K562 (cell line): ENCODE measurements at regions not wholly inside any gene's neighbourhood (a gene's known extent, or its start where the extent isn't known, plus 50 kb on each side); places are given as distances from the start of the nearest gene placed in this dataset.

ENCODE experiments used
- ATAC-seq: fragments of 200-7000 bp; cut with Tn5 transposase; 3 replicates; pipeline ENCODE4 v1.9.1; 2020; ENCODE audit warnings: moderate library complexity
- BruUV-seq: library from RNA; stranded (reverse); fragments of 400-500 nt; replicated peaks from 2 replicates; lab custom pipeline; 2021; lab: Mats Ljungman, UMichigan
- CTCF ChIA-PET: fragments of 300-600 bp; formaldehyde crosslinking; extraction: SDS; loops from one replicate; lab custom pipeline; 2021; ENCODE audit warnings: low intra/inter-chr PET ratio; lab: Yijun Ruan, JAX
- POLR2A ChIA-PET: fragments of 300-600, 350-650 bp; sonication (Branson Sonifier 250); formaldehyde crosslinking; extraction: SDS; loops from one replicate; lab custom pipeline; 2021; ENCODE audit warnings: antibody characterized with exemption, inconsistent platforms; lab: Yijun Ruan, JAX
- DNase-seq, 4 experiments: peaks; one replicate each; pipeline versions ENCODE4 v3.0.0 to v3.0.0-alpha.2; 2011 to 2018; ENCODE audit warnings: low spot score in 3 of 4, mixed read lengths in 3 of 4; ENCODE audit errors: extremely low read depth in 1 of 4
- FAIRE-seq: peaks from 2 replicates; lab custom pipeline; 2011; peaks lifted over from hg19 to GRCh38; lab: Jason Lieb, UNC
- H2AFZ ChIP-seq: 2 replicates; pipeline ENCODE4 v1.6.0; 2011; ENCODE audit warnings: low read depth, low read length, control low read depth, inconsistent platforms
- H3K27ac ChIP-seq: fragments of 200-600 bp; 3 replicates; pipeline ENCODE4 v1.8.0; 2011; ENCODE audit warnings: low read depth, mild to moderate bottlenecking, control low read depth, inconsistent platforms, low read length, moderate library complexity, mixed read lengths; ENCODE audit errors: extremely low read depth
- H3K27me3 ChIP-seq, 2 experiments: fragments of 300-600 bp in 1 of 2; 2 replicates in 1 of 2; 3 replicates in 1 of 2; pipeline versions ENCODE4 v1.6.0 to v1.8.0; 2011; ENCODE audit warnings: inconsistent platforms in 2 of 2, low read length in 2 of 2, mild to moderate bottlenecking in 1 of 2, mixed read lengths in 1 of 2, moderate library complexity in 1 of 2; ENCODE audit not compliant: control insufficient read depth in 2 of 2, insufficient read depth in 2 of 2
- H3K36me3 ChIP-seq: fragments of 300-600 bp; 3 replicates; pipeline ENCODE4 v1.8.0; 2011; ENCODE audit warnings: mild to moderate bottlenecking, low read length, inconsistent platforms; ENCODE audit not compliant: control insufficient read depth, insufficient read depth
- H3K4me1 ChIP-seq, 2 experiments: fragments of 200-600 bp in 1 of 2; replicated peaks in 1 of 2; 2 replicates in 1 of 2; 3 replicates in 1 of 2; pipeline versions ENCODE4 v1.5.1 to v1.8.0; 2011; ENCODE audit warnings: inconsistent platforms in 2 of 2, low read length in 2 of 2, mild to moderate bottlenecking in 1 of 2, mixed read lengths in 1 of 2, moderate library complexity in 1 of 2; ENCODE audit not compliant: control insufficient read depth in 2 of 2, insufficient read depth in 2 of 2
- H3K4me2 ChIP-seq: 2 replicates; pipeline ENCODE4 v1.6.1; 2011; ENCODE audit warnings: low read length, control low read depth, inconsistent platforms, mixed read lengths; ENCODE audit not compliant: insufficient read depth
- H3K4me3 ChIP-seq: fragments of 200-600 bp; sonication (generic), shearing (Covaris generic); 2 replicates; pipeline ENCODE4 v1.5.1; 2016; ENCODE audit warnings: control low read depth, inconsistent platforms
- H3K79me2 ChIP-seq: fragments of 200-600 bp; 3 replicates; pipeline ENCODE4 v1.8.0; 2011; ENCODE audit warnings: low read length, inconsistent platforms; ENCODE audit not compliant: control insufficient read depth, insufficient read depth
- H3K9ac ChIP-seq, 2 experiments: 2 replicates each; pipeline versions ENCODE4 v1.6.0 to v1.6.1; 2011; ENCODE audit warnings: low read depth in 2 of 2, low read length in 2 of 2, control low read depth in 1 of 2, inconsistent platforms in 1 of 2, mild to moderate bottlenecking in 1 of 2, mixed read lengths in 1 of 2; ENCODE audit not compliant: insufficient read depth in 1 of 2
- H3K9me1 ChIP-seq: one replicate; pipeline ENCODE4 v1.6.0; 2011; ENCODE audit warnings: inconsistent platforms, mild to moderate bottlenecking, low read length, moderate library complexity; ENCODE audit not compliant: control insufficient read depth, insufficient read depth
- H3K9me3 ChIP-seq: replicated peaks from 2 replicates; pipeline ENCODE4 v1.5.1; 2011; ENCODE audit warnings: low read depth, low read length, inconsistent platforms; ENCODE audit not compliant: control insufficient read depth, insufficient read depth
- H4K20me1 ChIP-seq: replicated peaks from 2 replicates; pipeline ENCODE4 v1.6.1; 2011; ENCODE audit warnings: low read length, inconsistent platforms, mixed read lengths; ENCODE audit not compliant: control insufficient read depth, insufficient read depth
- E2F6 ChIP-seq, 2 experiments: IDR thresholded peaks; 2 replicates each; pipeline ENCODE4 v1.6.1; 2011; ENCODE audit warnings: borderline replicate concordance in 1 of 2, control low read depth in 1 of 2, low read depth in 1 of 2, low read length in 1 of 2, mild to moderate bottlenecking in 1 of 2, mixed read lengths in 1 of 2, moderate library complexity in 1 of 2; ENCODE audit not compliant: insufficient read depth in 1 of 2, insufficient read length in 1 of 2, poor library complexity in 1 of 2, severe bottlenecking in 1 of 2; ENCODE audit errors: extremely low read depth in 1 of 2
- KDM4B ChIP-seq, 2 experiments: fragments of 450-650 bp in 1 of 2; sonication (generic) in 1 of 2; IDR thresholded peaks; 2 replicates each; pipeline ENCODE4 v1.6.1; 2016 to 2017; ENCODE audit warnings: borderline replicate concordance in 2 of 2, antibody characterized with exemption in 1 of 2, low read depth in 1 of 2, mild to moderate bottlenecking in 1 of 2
- MCM3 ChIP-seq: fragments of 450-650 bp; IDR thresholded peaks from 2 replicates; pipeline ENCODE4 v1.6.1; 2016
- MTA1 ChIP-seq: fragments of 450-650 bp; IDR thresholded peaks from 2 replicates; pipeline ENCODE4 v1.6.1; 2017; ENCODE audit warnings: borderline replicate concordance
- RBM15 ChIP-seq: fragments of 200-400 bp; formaldehyde crosslinking; IDR thresholded peaks from 2 replicates; pipeline ENCODE4 v1.6.1; 2018; ENCODE audit warnings: mild to moderate bottlenecking, low read length, moderate library complexity; ENCODE audit not compliant: insufficient read depth
- ZBTB26 ChIP-seq: fragments of 450-650 bp; formaldehyde crosslinking; IDR thresholded peaks from 2 replicates; pipeline ENCODE4 v1.4.0; 2022; ENCODE audit warnings: missing genetic modification characterization
- ZNF584 ChIP-seq: fragments of 200-800 bp; sonication (Bioruptor generic); IDR thresholded peaks from 2 replicates; pipeline ENCODE4 v1.6.1; 2016; ENCODE audit warnings: low read depth, mild to moderate bottlenecking, missing genetic modification characterization, missing compliant biosample characterization
- ZNF639 ChIP-seq, 2 experiments: fragments of 200-800 bp in 1 of 2; sonication (Bioruptor generic) in 1 of 2; sonication (generic) in 1 of 2; formaldehyde crosslinking in 1 of 2; IDR thresholded peaks in 1 of 2; conservative IDR thresholded peaks in 1 of 2; 2 replicates each; pipeline versions ENCODE4 v1.5.0 to v1.6.1; 2016 to 2020; ENCODE audit warnings: missing compliant biosample characterization in 1 of 2, missing genetic modification characterization in 1 of 2, missing genetic modification reagents in 1 of 2
- WGBS: fragments of 100-300 bp; shearing (Covaris generic); methylation state at CpG from one replicate; pipeline ENCODE4 v1.1.6; 2016; ENCODE audit warnings: low coverage, mixed read lengths; ENCODE audit not compliant: insufficient coverage; ENCODE audit errors: missing lambda C conversion rate; 5-methylcytosine and 5-hydroxymethylcytosine counted together
- in situ Hi-C: fragments of 300-500 bp; cut with MboI; formaldehyde crosslinking; loops from 4 replicates; pipeline ENCODE4 v1.15.0; 2018; ENCODE audit warnings: inconsistent platforms, mixed read lengths
- intact Hi-C: fragments of 100-400 bp; cut with micrococcal nuclease; formaldehyde crosslinking; loops from 2 replicates; pipeline ENCODE4 v1.14.2; 2022
- TF ChIP-seq, protein P1 (sequence below): fragments of 450-650 bp; formaldehyde crosslinking; IDR thresholded peaks from 2 replicates; pipeline ENCODE4 v1.4.0; 2020; ENCODE audit warnings: mild to moderate bottlenecking

GRCh38 chr2:123532126-123532525, 493.0 kb upstream of the CNTNAP5 start (continued):
- TF ChIP-seq, protein P1, sequence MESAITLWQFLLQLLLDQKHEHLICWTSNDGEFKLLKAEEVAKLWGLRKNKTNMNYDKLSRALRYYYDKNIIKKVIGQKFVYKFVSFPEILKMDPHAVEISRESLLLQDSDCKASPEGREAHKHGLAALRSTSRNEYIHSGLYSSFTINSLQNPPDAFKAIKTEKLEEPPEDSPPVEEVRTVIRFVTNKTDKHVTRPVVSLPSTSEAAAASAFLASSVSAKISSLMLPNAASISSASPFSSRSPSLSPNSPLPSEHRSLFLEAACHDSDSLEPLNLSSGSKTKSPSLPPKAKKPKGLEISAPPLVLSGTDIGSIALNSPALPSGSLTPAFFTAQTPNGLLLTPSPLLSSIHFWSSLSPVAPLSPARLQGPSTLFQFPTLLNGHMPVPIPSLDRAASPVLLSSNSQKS, result no peak
- no peak for TF ChIP-seq ZBTB26
- TF ChIP-seq E2F6 (IDR thresholded peaks at IDR 0.05; ENCODE audit: borderline replicate concordance in 1 of 2, extremely low read depth in 1 of 2, insufficient read depth in 1 of 2, insufficient read length in 1 of 2, low read depth in 1 of 2, low read length in 1 of 2, poor library complexity in 1 of 2, severe bottlenecking in 1 of 2), result no peak
- no peak for TF ChIP-seq ZNF584 (CRISPR knock-in tag)
- TF ChIP-seq MCM3, result no peak
- no peak for TF ChIP-seq RBM15

GRCh38 chr2:123532994-123533393, 492.1 kb upstream of the CNTNAP5 start:
- intact Hi-C loops (no loop called here), in situ Hi-C loops (no loop called here)
- H3K9ac ChIP-seq, result no peak overlapping the region
- H3K9me3 ChIP-seq, result no peaks in the 10 kb centered on the region
- H4K20me1 ChIP-seq, result no peaks in the 10 kb centered on the region
- no peaks in the 10 kb centered on the region for H3K36me3 ChIP-seq
- ATAC-seq (no peak), FAIRE-seq (no peak), DNase-seq (no peak)
- WGBS, result 0% methylated on average over 2 of the region's 2 CpGs
- H3K9me1 ChIP-seq, result no peaks in the 10 kb centered on the region
- H3K4me3 ChIP-seq, result no peak overlapping the region
- no peaks in the 10 kb centered on the region for H3K4me1 ChIP-seq
- no TSS peak for BruUV-seq
- ChIA-PET POLR2A (no interaction called here), CTCF (no interaction called here)
- TF ChIP-seq ZNF639 (CRISPR knock-in tag; conservative IDR thresholded peaks at IDR 0.05 in 1 of 2, IDR thresholded peaks at IDR 0.05 in 1 of 2) (no peak), KDM4B (IDR thresholded peaks at IDR 0.05; ENCODE audit: borderline replicate concordance in 2 of 2, low read depth in 1 of 2) (no peak), MTA1 (no peak)
- no peaks in the 10 kb centered on the region for H3K79me2 ChIP-seq
- no peak overlapping the region for H3K4me2 ChIP-seq
- no peaks in the 10 kb centered on the region for H3K27me3 ChIP-seq
- no peak overlapping the region for H2AFZ ChIP-seq
- no peak overlapping the region for H3K27ac ChIP-seq
